ENCODE measurements at regions not wholly inside any gene's neighbourhood (a gene's known extent, or its start where the extent isn't known, plus 50 kb on each side); places are given as distances from the start of the nearest gene placed in this dataset.
"Not testable (repeated sequence)": the region's sequence is repeated elsewhere in the genome, so short reads cannot be mapped to it uniquely, and the experiment has no call there.

DNA sequence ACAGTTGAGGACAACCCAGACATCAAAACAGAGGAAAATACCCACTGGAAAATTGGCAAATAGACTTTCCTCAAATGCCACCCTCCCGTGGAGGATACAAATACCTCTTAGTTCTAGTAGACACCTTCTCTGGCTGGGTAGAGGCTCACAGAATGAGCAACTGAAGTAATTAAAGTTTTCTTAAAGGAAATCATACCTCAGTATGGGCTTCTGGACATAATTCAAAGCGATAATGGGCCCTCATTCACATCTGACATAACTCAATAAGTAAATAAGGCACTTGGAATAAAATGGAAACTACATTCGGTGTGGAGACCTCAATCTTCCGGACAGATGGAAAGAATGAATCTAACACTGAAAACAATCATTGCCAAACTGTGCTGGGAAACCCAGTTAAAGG is 115.2 kb upstream of the PLCL2 start:
- no peak for DNase-seq (ENCODE audit: low read depth)

DNA sequence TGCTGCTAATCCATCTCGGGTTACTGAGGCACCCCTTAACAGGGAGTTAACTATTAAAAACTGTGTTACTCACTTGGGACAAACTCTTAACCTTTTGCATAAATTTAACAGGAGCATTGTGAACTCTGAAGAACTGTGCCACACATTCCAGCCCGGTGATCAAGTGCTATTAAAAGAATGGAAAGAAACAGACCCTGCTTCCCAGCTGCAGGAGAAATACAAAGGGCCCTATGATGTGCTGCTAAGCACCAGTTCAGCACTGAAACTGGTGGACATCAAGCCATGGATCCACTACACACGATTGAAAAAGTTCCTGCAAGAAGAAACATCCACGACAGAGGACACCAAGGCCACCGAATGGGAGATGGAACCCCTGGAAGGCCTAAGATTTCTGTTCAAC is 114.7 kb upstream of the PLCL2 start:
- no peak for DNase-seq (ENCODE audit: low read depth)

DNA sequence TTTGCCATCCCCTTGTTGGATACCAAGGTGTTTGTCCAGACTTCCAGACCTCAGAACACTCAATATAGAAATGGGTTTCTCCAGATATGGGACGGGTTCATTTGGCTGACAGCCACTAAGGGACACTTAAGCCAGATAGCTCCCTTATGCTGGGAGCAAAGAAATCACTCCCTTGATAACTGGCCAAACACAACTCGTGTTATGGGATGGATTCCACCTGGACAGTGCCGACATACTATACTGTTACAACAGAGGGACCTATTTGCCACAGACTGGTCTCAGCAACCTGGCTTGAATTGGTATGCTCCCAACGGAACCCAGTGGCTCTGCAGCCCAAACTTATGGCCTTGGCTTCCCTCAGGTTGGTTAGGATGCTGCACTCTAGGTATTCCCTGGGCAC is 114.0 kb upstream of the PLCL2 start:
- DNase-seq (ENCODE audit: low read depth): no peak

DNA sequence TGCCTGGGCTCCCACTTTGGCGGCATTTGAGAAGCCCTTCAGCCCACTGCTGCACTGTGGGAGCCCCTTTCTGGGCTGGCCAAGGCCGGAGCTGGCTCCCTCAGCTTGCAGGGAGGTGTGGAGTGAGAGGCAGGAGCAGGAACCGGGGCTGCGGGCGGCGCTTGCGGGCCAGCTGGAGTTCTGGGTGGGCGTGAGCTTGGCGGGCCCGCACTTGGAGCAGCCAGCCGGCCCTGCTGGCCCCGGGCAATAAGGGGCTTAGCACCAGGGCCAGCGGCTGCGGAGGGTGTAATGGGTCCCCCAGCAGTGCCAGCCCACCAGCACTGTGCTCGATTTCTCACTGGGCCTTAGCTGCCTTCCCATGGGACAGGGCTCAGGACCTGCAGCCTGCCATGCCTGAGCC is 111.2 kb upstream of the PLCL2 start:
- DNase-seq (ENCODE audit: low read depth): not testable (repeated sequence)

DNA sequence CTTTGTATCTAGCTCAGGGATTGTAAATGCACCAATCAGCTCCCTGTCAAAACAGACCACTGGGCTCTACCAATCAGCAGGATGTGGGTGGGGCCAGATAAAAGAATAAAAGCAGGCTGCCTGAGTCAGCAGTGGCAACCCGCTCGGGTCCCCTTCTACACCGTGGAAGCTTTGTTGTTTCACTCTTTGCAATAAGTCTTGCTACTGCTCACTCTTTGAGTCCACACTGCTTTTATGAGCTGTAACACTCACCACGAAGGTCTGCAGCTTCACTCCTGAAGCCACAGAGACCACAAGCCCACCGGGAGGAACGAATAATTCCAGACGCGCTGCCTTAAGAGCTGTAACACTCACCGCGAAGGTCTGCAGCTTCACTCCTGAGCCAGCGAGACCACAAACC is 110.2 kb upstream of the PLCL2 start:
- DNase-seq (ENCODE audit: low read depth): not testable (repeated sequence)

DNA sequence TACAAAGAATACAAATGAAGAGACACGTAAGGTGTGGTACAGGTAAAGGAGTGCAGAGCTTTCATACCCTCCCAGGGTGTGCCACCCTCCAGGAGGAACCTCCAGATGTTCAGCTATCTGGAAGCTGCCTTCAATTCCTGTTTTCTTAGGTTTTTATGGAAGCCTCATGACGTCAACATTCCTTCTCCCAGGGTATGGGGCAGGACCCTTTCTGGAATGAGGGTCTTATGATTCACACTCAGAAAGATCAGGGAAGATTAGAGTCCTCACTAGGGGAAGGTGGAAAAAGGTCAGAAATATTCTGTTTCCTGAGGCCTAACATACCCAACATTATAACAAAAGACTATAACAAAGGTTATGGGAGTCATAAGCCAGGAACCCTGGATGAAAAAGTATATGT is 99.8 kb upstream of the PLCL2 start:
- no peak for DNase-seq (ENCODE audit: low read depth)

DNA sequence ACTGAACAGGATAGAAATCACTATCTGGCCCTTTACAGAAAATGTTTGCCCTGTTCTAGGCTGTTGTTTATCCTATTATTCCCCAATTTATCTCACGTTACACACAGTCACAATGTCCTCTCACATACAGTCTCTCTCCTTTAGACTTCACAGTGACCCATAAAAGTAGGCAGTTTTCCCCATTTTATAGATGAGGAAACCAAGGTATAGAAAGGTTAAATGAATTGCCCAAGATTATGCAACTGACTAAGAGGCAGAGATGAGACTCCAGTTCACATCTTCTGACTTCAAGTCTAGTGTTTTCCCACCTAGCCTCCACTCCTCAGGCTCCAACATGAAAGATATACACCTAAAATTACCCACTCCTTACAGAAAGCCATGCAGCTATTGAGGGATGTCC is 99.3 kb upstream of the PLCL2 start:
- no peak for DNase-seq (ENCODE audit: low read depth)

DNA sequence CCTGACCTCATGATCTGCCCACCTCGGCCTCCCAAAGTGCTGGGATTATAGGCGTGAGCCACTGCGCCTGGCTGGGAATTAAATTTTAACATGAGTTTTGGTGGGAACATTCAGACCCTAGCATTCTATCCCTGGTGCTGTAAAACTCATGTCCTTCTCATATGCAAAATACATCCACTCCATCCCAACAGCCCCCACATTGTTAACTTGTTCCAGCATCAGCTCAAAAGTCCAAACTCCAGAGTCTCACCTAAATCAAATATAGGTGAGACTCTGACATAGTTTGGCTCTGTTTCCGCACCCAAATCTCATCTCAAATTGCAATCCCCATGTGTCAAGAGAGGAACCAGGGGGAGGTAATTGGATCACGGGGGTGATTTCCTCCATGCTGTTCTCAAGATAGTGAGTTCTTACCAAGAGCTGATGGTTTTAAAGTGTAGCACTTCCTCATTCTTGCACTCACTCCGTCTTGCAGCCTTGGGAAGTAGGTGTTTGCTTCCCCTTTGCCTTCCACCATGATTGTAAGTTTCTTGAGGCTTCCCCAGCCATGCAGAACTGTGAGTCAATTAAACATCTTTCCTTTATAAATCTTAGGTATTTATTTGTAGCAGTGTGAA is 96.2 kb upstream of the PLCL2 start:
- DNase-seq (ENCODE audit: low read depth): no peak

DNA sequence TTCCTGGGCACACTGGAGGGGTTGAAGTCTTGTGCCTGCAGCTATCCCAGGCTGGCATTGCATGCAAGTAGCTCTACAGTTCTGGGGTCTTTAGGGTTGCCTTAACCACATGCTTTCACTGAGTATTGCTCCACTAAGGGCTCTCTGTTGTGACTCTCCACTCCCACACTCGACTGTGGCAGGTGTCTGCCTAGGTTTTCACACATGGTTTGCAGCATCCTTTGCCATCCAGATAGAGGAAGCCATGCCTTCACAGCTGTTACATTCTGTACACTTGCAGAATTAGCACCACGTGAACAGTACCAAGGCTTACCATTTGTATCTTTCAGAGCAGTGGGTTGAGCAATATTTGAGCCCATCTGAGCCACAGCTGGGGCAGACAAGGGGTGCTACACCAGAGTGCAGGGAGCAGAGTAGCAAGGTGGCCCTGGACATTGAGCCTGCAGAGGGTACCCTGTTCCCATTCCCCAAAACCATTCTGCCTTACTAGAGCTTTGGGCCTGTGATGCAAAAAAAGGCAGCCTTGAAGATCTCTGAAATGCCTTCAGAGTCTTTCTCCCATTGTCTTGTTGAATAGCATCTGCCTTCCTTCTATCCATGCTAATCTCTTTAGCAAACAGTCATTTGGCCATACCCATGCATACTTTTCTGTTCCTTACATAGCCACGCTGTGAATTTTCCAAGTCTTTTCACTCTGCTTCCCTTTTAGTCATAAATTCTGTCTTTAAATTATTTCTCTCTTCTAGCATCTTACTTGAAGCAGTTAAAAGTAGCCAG is 95.2 kb upstream of the PLCL2 start:
- no peak for DNase-seq (ENCODE audit: low read depth)

DNA sequence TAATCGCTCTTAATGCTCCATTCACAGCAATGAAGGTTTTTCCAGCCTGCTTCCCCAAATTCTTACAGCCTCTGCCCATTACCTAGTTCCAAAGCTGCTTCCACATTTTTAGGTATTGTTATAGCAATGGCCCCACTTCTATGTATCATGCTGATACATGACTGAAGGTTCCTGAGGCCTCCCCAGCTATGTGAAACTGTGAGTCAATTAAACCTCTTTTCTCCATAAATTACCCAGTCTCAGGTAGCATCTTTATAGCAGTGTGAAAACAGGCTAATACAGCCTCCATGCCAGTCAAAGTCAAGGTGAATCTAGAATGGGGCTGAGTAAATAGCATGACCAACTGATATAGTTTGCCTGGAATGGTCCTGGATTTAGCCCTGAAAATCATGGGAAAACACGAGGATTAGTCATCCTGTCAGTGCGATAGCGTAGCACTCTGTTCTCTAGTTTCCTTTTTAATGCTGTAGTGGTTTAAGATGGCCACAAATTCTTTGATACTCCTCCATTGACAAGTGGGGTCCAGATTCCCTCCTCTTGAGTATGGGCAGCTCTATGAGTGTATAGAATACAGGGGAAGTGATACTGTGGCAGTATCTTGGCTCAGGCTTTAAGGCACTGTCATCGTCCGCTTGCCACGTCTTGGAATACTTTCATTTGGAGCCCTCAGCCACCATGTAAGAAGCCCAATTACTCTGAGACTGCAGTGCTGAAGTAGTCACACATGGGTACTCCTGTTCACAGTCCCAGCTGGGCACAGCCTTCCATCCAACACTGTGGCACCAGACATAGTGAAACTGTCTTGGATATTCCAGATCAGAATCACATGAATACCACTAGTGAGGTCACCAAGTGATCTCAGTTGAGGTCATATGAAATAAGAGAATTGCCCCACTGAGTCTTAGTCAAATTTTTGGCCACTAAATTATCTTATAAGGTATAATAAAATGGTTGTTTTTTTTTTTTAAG is 94.0 kb upstream of the PLCL2 start:
- DNase-seq (ENCODE audit: low read depth): no peak

DNA sequence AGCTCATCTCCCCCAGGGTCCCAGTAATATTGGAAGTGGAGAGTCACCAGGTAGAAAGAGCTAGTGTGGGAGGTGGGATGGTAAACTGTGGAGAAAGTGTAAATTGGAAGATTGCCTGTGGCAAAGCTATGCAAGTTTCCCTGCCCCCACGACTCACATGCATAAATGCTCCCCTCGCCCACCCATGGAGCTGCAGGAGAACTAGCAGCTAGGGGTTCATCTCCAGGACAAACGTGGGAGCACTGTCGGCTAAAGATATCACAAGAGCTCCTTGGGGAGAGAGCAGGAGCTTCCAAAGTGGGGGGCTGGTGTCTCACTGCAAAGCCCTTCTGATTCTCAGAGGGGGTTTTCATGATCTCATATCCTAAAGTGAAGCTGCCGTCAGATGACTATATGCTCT is 91.4 kb upstream of the PLCL2 start:
- DNase-seq (ENCODE audit: low read depth): no peak

DNA sequence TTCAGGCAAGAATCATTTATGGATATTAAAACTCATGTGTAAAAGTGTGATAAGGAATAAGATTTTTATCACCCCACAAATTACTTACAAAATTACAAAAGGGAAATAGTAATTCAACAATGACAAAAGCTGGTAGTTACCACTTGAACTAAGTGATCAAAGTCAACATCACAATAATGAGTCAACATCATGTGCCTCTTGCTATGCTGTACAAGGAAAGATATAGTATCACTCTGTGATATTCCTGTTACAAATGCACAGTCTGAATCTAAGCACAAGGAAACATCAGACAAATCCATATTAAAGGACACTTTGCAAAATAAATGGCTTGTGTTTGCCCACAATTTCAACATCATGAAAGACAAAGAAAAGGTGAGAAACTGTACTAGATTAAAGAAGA is 90.5 kb upstream of the PLCL2 start:
- no peak for DNase-seq (ENCODE audit: low read depth)

DNA sequence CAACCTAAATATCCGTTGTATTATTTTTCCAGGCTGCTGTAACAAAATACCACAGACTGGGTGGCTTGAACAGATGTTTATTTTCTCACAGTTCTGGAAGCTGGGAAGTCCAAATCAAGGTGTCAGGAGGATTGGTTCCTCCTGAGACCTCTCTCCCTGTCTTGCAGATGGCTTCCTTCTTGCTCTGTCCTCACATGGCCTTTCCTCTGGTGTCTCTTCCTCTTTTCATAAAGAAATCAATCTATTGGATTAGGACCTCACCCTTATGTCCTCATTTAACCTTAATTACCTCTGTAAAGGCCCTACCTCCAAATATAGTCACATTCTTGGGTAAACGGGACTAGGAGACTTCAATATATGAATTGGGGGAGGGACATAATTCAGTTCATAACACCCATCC is 89.2 kb upstream of the PLCL2 start:
- DNase-seq (ENCODE audit: low read depth): no peak

DNA sequence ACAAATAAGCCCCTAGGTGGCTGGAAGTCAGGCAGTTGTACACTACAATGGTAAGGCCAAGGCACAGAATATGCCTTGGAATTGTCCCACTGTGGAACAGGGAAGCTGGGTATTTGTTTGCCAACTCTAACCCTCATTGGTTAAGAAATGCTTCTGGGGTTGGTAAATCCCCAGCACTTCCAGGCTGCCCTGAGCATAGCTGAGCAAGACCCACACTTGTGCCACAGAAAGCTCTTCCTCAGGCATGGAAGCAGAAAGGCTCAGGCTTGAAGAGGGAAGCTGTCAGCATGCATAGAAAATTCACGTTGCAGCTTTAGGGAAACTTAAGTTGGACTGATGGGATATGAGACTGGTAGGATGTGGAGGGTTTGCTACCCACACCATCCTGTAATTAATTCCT is 86.9 kb upstream of the PLCL2 start:
- no peak for DNase-seq (ENCODE audit: low read depth)

DNA sequence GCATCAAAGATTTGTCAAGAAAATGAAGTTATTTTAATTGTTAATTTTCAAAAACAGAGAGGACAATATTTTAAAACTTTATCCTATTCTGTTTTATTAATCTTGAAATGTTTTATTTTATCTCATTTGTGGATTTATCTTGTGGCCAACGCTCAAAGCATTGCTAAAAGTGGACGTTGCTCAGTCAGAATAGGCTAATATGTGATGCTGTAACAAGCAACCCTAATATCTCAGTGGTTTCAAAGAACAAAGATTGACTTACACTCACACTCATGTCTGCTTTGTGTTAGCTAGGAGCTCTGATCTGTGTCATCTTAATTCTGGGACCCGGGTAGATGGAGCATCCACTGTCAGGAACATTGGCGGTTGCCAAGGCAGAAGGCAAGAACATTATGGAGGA is 86.0 kb upstream of the PLCL2 start:
- DNase-seq (ENCODE audit: low read depth): no peak

DNA sequence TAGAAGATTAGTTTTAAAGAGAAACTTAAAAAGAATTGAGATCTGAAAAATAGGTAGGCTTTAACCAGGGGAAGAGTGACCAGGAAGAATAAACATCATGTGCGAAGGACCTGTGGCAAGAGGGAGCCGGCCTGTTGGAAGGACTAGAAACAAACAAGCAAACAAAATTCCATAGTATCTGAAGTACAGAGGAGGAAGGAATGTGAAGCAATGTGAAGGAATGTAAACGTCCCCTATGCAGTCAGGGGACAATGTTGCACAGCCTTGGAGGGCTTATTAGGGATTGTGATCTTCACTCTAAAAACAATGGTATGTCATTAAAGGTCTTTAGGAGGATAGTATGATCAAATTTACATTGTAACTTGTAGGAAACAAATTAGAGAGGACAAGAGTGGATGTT is 84.4 kb upstream of the PLCL2 start:
- DNase-seq (ENCODE audit: low read depth): no peak

DNA sequence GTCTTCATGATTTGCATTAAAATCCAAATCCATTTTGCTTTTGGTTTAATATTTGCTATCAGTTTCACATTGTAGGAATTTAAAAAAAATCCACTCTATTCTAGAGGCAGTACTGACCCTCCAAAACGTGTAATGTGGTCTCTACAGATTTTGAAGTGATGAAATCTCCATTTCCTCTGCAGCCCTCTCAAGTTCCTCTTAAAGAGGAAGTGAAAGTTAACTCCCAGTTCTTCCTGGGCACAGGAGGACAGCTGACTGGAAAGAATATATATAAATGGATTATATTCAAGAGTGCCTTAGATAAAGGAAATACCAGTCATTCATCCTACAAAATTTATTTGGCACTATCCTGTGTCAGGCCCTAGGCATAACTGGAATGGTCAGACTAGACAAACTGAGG is 83.5 kb upstream of the PLCL2 start:
- peak; percentile 19 for DNase-seq (ENCODE audit: low read depth)

DNA sequence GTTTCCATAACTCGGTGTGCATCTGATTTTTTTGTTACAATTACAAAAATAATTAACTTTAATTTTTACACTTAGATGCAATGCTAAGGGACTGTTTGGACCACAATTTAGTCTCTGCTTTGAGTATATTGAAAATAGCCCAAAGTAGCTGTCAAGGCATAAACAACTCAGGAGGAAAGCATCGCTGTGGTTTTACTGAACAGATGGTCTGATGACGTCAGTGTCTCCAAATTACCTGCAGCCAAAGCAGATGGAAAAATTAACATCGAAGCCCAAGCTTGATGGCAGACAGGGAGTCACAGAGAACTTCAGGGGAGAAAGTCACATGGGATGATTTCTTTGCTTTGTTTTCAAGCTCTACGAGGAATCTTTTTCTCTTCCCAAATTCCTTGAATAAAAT is 83.1 kb upstream of the PLCL2 start:
- peak; percentile 24 for DNase-seq (ENCODE audit: low read depth)

DNA sequence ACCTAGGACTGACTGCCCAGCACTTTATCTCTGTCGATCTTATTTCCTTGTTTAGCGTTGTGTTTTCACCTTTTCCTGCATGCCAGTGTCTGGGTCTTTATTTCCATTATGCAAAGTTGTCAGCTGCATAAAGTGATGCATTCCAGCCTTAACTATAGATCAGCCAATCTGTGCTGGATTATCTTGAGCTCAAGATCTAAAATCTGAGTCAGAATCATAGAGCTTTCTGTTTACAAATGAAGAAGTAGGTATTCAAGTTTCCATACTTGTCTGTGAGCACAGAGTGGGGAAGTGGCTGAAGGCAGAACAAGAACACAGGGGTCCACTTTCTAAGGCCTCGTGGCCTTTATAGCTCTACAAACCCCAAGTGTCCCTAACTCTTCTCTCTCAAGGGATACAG is 82.4 kb upstream of the PLCL2 start:
- no peak for DNase-seq (ENCODE audit: low read depth)

DNA sequence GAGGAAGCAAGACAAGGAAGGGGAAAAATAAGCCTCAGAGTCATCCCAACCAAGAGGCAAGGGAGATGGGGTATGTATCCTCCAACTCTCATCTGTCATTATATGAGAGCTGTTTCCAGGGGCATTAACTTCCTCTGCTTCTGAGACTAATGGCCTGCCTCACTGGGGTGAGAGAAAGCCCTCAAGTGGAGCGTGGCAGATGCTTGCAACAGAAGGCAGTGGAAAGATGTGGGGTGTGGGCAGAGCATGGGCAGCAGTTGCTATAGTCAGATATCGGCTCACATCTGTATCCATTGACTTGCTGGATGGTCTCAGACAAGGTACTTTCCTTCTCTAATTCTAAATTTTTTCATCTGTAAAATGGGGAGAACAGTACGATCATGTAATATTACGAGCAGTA is 81.7 kb upstream of the PLCL2 start:
- no peak for DNase-seq (ENCODE audit: low read depth)

DNA sequence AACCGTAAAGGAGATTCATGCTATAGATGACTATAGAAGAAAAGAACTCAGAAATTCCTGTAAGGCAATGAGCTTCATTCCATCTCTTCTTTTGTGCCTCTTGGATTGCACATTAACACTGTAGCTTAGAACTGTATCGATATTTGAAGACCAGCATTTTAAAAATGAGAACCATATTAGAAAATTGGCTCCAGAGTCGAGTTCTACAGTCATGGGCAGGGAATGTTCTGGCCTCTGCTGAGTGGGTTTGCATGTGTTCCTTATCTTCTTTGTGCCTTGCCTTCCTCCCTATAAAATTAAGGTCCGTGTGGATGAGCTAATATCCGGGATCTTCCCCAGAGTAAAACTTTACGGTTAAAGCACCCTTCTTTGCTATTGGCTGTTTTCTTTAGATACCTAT is 77.4 kb upstream of the PLCL2 start:
- peak; percentile 18 for DNase-seq (ENCODE audit: low read depth)

DNA sequence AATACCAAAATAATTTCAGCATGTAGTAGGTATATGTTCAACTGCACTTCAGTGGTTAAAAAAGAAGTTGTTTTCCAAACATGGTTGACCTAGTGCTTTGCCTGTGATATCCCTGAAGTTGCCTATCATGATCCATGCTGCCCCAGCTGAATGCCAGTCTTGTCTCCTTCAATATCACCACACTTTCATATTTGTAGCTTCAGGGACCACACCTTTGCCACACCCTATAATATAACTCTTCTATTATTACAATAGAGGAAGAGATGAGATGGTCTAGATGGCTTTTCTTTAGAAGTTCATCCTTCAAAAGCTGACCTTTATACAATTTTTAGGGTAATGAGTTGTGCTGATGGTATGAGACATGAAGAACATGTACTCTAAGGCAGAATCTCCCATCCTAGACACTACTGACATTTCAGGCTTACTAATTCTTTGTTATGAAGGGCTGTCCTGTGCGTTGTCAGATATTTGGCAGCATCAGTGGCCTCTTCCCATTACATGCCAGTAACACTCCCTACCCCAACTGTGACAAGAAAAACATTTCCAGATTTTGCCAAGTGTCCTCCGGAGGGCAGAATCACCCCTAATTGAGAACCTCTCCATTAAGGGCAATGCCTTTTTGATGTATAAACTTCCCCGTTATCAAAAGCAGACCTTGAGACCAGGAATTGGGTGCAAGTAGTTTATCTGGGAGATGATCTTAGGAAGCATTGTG is 76.2 kb upstream of the PLCL2 start:
- no peak for DNase-seq (ENCODE audit: low read depth)

Measured in ELR (cell line).